GM12872 (cell line): ENCODE measurements at regions not wholly inside any gene's neighbourhood (a gene's known extent, or its start where the extent isn't known, plus 50 kb on each side); places are given as distances from the start of the nearest gene placed in this dataset.

ENCODE experiments used
- CTCF ChIP-seq: IDR thresholded peaks from 3 replicates; pipeline ENCODE4 v1.5.1; 2011; ENCODE audit warnings: low read depth, mild to moderate bottlenecking, low read length, moderate library complexity; ENCODE audit not compliant: insufficient read depth

DNA sequence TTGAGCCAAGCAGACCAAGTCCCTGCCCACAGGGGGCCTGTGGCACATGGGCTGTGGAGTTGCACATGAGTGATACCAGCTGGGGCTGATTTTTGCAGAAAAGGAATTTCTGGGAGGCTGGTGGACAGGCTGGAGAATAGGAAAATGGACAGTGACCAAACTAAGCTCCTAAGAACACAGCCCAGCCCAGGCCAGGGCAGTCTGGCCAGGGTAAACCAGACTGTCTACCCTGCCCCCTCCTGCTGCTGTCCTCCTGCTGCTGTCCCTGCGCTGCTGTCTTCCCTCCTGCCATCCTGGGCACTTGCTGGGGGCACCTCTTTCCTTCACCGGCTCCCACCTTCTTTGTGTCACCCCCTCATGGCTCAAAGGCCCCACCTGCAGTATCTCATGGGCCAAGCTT is 219.2 kb downstream of the ZIC5 start:
- TF ChIP-seq CTCF: no peak

- TF ChIP-seq CTCF: no peak
Observed at GRCh38 chr13:99751517-99752199, 219.9 kb downstream of the ZIC5 start.

DNA sequence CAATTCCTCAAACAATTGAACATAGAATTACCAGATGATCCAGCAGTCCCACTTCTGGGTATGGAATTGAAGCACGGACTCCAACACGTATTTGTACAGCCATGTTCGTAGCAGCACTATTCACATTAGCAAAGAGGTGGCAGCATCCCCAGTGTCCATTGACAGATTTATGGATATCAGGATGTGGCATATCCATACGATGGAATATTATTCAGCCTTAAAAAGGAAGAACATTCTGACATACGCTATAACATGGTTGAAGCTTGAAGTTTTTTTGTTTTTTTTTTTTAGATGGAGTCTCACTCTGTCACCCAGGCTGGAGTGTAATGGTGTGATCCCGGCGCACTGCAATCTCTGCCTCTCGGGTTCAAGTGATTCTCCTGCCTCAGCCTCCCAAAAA is 220.6 kb downstream of the ZIC5 start:
- TF ChIP-seq CTCF: no peak

DNA sequence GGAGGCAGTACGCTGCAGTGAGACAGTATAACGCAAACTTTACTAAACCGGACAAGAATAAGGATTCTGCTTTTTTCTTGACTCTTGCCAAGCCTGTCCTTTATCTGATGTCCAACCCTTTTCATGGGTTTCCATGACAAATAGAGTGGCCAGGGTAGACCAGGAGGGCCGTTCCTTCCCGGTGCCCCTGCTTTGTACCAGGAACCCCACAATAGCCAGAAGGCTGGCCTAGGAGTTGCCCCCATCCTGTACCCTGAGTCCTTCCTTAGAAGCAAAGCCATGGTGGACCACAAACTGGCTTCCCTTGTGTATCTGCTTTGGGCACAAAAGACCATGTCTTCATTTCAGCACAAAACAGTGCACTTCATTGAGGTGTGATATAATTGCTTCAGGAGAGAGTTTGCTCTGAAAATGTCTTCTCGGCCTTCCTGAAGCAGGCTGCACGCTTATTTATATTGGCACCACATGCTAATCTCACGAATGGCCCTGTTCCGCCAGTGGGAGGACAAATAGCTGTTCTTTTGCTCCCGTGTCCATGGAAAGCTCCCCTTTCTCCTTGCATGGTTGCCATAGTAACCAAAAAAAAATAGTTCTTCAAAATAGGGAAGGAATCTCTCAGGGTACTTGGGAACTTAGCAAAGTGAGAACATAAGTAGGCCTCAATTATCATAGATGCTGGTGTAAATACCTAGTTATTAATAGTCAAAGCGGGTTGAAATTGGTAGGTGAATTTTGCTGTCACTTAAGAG is 222.1 kb downstream of the ZIC5 start:
- TF ChIP-seq CTCF: no peak

- TF ChIP-seq CTCF: no peak
Observed at GRCh38 chr13:99747403-99747710, 224.2 kb downstream of the ZIC5 start.

- TF ChIP-seq CTCF: no peak
Observed at GRCh38 chr13:99746637-99747402, 224.7 kb downstream of the ZIC5 start.

DNA sequence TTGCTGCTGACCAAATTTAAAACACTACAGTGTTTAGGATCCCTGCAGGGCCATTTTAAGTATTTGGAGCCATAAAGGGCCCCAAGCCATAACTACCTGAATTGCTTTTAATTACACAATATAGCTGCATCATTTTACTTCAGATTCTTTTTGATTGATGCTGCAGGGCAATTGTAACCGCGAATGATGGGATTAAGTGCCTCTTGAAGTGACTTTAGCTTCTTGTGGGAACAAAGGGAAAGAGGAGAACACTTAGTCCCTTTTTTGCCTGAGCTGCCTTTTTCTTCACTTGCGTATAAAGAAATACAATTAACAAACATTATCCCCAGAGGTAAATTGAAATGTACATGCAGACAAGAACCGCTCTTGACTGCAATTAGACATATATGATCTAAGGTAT is 228.5 kb downstream of the ZIC5 start:
- TF ChIP-seq CTCF: no peak
